HG02763 (cell line): ENCODE measurements at regions not wholly inside any gene's neighbourhood (a gene's known extent, or its start where the extent isn't known, plus 50 kb on each side); places are given as distances from the start of the nearest gene placed in this dataset.

ENCODE experiments used
- ATAC-seq: cut with Tn5 transposase; IDR thresholded peaks from one replicate; pipeline ENCODE4 v1.9.1; 2021; ENCODE audit warnings: mild to moderate bottlenecking, moderate library complexity; ENCODE audit not compliant: unreplicated experiment

- ATAC-seq: no peak
Measured at GRCh38 chr2:59012234-59012633, 771.1 kb upstream of the FANCL start.

- no peak for ATAC-seq
Measured at GRCh38 chr2:59008950-59009349, 767.8 kb upstream of the FANCL start.

GRCh38 chr2:59005836-59006615, 764.9 kb upstream of the FANCL start:
- ATAC-seq: no peak

- no peak for ATAC-seq
Measured at GRCh38 chr2:59004621-59005020, 763.5 kb upstream of the FANCL start.

GRCh38 chr2:59000796-59001195, 759.7 kb upstream of the FANCL start:
- ATAC-seq: no peak

- no peak for ATAC-seq
Measured at GRCh38 chr2:58992062-58992706, 751.1 kb upstream of the FANCL start.

GRCh38 chr2:58991357-58991756, 750.2 kb upstream of the FANCL start:
- ATAC-seq: no peak

- no peak for ATAC-seq
Measured at GRCh38 chr2:58985541-58985940, 744.4 kb upstream of the FANCL start.

GRCh38 chr2:58984731-58985130, 743.6 kb upstream of the FANCL start:
- ATAC-seq: no peak

- no peak for ATAC-seq
Measured at GRCh38 chr2:58983111-58983510, 742.0 kb upstream of the FANCL start.

GRCh38 chr2:58981237-58981636, 740.1 kb upstream of the FANCL start:
- no peak for ATAC-seq

- no peak for ATAC-seq
Measured at GRCh38 chr2:58976375-58977071, 735.4 kb upstream of the FANCL start.

- ATAC-seq: no peak
Measured at GRCh38 chr2:58974881-58975280, 733.8 kb upstream of the FANCL start.

- no peak for ATAC-seq
Measured at GRCh38 chr2:58974426-58974825, 733.3 kb upstream of the FANCL start.

- ATAC-seq: no peak
Measured at GRCh38 chr2:58973811-58974281, 732.7 kb upstream of the FANCL start.

- ATAC-seq: no peak
Measured at GRCh38 chr2:58972737-58973136, 731.6 kb upstream of the FANCL start.

- ATAC-seq: no peak
Measured at GRCh38 chr2:58971511-58972360, 730.6 kb upstream of the FANCL start.

GRCh38 chr2:58970365-58970764, 729.2 kb upstream of the FANCL start:
- no peak for ATAC-seq

- ATAC-seq: no peak
Measured at GRCh38 chr2:58968885-58969284, 727.8 kb upstream of the FANCL start.

- ATAC-seq: no peak
Measured at GRCh38 chr2:58967736-58968135, 726.6 kb upstream of the FANCL start.

- no peak for ATAC-seq
Measured at GRCh38 chr2:58965602-58966001, 724.5 kb upstream of the FANCL start.
